Spleen (tissue), 7 donors: ENCODE measurements at regions not wholly inside any gene's neighbourhood (a gene's known extent, or its start where the extent isn't known, plus 50 kb on each side); places are given as distances from the start of the nearest gene placed in this dataset.

Source experiments
- CTCF ChIP-seq, 11 experiments: fragments of 200-600 bp in 7 of 11; fragments of 450-650 bp in 4 of 11; sonication (generic) in 4 of 11; IDR thresholded peaks in 8 of 11; conservative IDR thresholded peaks in 3 of 11; 1 replicate in 7 of 11; 2 replicates in 4 of 11; pipeline versions ENCODE4 v1.4.0 to v1.8.0; 2016 to 2021; ENCODE audit warnings: antibody characterized with exemption in 11 of 11, inconsistent platforms in 4 of 11, mild to moderate bottlenecking in 1 of 11
- POLR2AphosphoS5 ChIP-seq, 3 donors: sonication (generic); formaldehyde crosslinking; IDR thresholded peaks; one replicate each; pipeline ENCODE4 v1.5.1; 2017; ENCODE audit warnings: antibody characterized with exemption in 3 of 3
- donor health status: DM: no; HTN: no; CAD: no; lungs with moderate emphysema.
- donor health status: DM: no; HTN: no; CAD: no.
- donor health status: DM: no; HTN: no; CAD: no.

- TF ChIP-seq POLR2AphosphoS5 (IDR thresholded peaks at IDR 0.05): no peak
- TF ChIP-seq CTCF (IDR thresholded peaks at IDR 0.05 in 8 of 11, conservative IDR thresholded peaks at IDR 0.05 in 3 of 11): no peak
Observed at GRCh38 chr4:79673377-79673776, 265.3 kb upstream of the GK2 start.
